Raji (cell line): ENCODE measurements at regions not wholly inside any gene's neighbourhood (a gene's known extent, or its start where the extent isn't known, plus 50 kb on each side); places are given as distances from the start of the nearest gene placed in this dataset.

Experiments used
- POLR2A ChIP-seq: IDR thresholded peaks from 2 replicates; pipeline ENCODE4 v1.6.1; 2011; ENCODE audit warnings: low read depth, low read length, control low read depth; ENCODE audit not compliant: insufficient read depth

- TF ChIP-seq POLR2A = no peak
These were observed 609.1 kb upstream of the ANKRD30A start for GRCh38 chr10:36516281-36516680.

GRCh38 chr10:36515319-36515718 is 610.1 kb upstream of the ANKRD30A start:
- TF ChIP-seq POLR2A = no peak

GRCh38 chr10:36507715-36508114 is 617.7 kb upstream of the ANKRD30A start:
- no peak for TF ChIP-seq POLR2A

- no peak for TF ChIP-seq POLR2A
These were observed 618.5 kb upstream of the ANKRD30A start for GRCh38 chr10:36506697-36507496.

- TF ChIP-seq POLR2A = no peak
These were observed 619.1 kb upstream of the ANKRD30A start for GRCh38 chr10:36506261-36506660.

DNA sequence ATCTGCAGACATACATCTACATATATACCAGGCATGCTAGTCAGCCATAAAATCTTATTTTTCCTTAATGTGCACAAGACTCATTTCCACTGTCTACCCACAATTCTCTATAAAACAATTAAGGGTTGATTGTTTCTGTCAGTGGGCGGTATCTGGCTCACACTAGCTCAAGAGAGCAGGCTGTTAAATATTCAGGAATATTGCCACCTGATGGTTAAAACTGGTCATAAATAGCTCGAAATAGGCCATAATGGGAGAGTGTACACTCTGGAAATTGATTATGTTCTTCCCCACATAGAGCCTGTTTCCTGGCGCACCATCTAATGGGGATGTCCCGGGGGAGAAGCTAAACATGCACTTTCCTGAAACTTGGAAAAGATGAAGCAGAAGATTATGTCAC is 620.6 kb upstream of the ANKRD30A start:
- no peak for TF ChIP-seq POLR2A

GRCh38 chr10:36500266-36500665 is 625.1 kb upstream of the ANKRD30A start:
- TF ChIP-seq POLR2A = no peak

DNA sequence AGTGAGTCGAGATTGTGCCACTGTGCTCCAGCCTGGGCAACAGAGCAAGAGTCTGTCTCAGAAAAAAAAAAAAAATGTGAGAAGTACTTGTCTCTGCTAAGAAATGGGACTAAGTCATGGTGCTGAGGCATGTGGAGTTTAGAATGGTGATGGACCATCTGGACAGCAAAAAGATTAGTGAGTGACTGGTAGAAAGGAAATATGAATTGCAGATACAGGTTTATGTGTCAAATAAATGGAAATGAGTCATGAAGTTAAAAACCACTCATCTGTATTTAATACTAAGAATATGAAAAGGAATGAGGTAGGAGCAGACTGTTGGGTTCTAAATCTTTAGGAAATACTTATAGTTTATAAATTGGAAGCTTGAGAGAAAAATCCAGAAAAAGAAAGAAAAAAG is 625.7 kb upstream of the ANKRD30A start:
- no peak for TF ChIP-seq POLR2A

GRCh38 chr10:36496758-36497157 is 628.6 kb upstream of the ANKRD30A start:
- TF ChIP-seq POLR2A = no peak

DNA sequence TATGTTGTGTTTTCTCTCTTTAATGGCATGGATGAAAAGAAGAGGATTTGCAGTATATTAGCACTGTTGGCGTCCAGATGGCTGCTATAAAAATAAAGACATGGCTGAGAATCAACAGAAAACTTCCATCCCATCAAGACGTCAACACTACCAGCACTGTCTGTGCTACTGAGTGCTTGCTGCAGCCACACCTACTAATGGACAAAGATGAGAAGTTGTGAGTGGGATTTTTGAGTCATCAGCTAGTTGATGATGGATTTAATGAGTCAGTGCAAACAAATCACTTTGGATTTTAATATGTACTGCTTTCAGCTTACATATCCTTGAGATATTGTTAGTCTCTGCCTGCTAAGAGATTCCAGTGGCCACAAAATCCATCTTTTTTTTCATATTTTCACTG is 631.0 kb upstream of the ANKRD30A start:
- no peak for TF ChIP-seq POLR2A

GRCh38 chr10:36493516-36493880 is 631.9 kb upstream of the ANKRD30A start:
- TF ChIP-seq POLR2A = no peak

GRCh38 chr10:36492590-36493515 is 632.5 kb upstream of the ANKRD30A start:
- no peak for TF ChIP-seq POLR2A

DNA sequence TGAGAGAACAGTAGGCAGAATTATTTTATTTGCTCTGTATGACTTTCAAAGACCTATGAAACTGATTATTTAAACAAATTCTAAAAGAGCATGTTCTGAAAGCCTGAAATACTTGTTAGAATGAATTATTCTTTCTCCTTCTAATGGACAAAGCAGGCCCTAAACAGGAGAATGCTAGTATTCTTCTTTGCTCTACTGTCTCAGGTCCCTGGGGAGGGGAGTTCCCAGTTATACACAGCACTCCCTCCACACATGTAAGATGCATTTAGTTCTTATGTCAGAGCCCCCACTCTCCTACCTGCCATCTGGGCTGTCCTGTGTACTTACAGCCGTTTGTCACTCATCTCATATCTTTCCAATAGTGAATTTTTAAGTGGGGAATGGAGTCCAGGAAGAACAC is 633.5 kb upstream of the ANKRD30A start:
- TF ChIP-seq POLR2A = no peak

DNA sequence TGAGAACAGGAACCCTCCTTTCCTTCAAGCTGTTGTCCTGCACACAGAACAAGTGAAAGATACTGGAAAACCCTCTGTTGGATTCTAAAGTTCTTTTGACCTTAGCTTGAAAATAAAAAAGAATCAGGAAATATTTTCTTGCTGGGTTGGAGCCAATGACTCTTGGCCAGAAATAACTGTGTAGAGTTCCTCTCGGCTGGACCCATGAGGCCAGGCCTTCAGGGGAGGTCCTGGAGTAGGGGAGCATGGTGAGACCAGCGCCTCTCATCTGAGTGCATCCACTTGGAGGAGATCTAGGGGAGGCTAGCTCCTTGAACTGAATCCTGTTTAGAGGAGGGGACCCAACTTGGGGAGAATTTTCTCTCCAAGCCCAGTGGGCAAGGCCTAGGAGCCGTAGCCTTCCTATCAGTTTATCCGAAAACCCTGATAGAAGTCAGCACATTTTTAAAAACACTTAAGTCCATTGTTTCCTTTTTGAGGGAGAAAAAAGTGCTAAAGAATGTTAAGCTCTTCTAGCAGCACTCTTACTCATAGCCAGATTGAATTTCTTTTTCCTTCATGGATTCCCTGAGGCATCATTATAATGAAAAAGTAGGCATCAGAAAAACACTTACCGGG is 635.7 kb upstream of the ANKRD30A start:
- TF ChIP-seq POLR2A = no peak

DNA sequence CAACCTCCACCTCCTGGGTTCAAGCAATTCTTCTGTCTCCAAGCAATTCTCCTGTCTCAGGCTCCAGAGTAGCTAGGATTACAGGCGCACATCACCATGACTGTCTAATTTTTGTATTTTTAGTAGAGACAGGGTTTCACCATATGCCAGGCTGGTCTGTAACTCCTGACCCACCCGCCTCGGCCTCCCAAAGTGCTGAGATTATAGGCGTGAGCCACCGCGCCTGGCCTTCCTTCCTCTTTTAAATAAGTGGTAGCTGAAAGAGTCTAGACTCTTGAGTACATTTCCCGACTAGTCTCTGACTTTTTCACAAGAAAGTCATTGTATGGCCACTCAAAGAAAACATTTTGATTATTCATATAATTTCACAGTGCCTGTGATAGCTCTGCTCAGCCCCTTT is 636.2 kb upstream of the ANKRD30A start:
- no peak for TF ChIP-seq POLR2A

DNA sequence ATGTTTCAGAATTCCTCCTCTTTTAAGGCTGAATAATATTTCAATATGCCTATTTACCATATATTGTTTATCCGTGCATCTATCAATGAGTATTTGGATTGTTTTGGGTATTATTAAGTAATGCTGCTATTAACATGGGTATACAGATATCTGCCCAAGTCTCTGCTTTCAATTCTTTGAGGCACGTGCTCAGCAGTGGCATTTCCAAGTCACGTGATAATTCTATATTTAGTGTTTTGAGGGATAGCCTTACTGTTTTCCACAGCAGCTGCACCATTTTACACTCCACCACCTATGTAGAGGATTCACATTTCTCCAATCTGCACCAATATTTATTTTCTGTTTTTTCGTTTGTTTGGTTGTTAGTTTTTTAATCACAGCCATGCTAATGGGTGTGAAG is 636.8 kb upstream of the ANKRD30A start:
- no peak for TF ChIP-seq POLR2A
